GM18519 (cell line): ENCODE measurements at regions not wholly inside any gene's neighbourhood (a gene's known extent, or its start where the extent isn't known, plus 50 kb on each side); places are given as distances from the start of the nearest gene placed in this dataset.

Experiments
- ATAC-seq: cut with Tn5 transposase; IDR thresholded peaks from one replicate; pipeline ENCODE4 v1.9.1; 2021; ENCODE audit warnings: mild to moderate bottlenecking, moderate library complexity; ENCODE audit not compliant: unreplicated experiment, low FRiP score

DNA sequence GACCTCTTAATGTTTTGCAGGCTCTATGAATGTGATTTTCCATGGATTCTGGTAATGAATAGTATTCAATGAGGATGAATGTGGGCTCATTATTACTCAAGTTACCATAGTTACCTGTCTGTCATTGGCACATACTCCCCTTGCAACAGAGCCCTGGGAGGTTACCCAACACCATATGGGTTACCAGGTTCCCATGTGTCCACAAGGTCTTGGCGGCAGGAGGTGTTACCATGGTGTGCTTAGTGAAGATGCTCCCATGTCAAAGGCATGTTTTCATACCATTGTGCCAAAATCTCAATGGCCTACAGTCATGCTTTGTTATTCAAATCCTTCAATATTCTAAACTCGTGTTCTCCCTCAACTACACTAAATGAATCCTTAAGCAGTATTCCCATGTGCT lies 232.5 kb downstream of the HDGFL1 start:
- no peak for ATAC-seq

DNA sequence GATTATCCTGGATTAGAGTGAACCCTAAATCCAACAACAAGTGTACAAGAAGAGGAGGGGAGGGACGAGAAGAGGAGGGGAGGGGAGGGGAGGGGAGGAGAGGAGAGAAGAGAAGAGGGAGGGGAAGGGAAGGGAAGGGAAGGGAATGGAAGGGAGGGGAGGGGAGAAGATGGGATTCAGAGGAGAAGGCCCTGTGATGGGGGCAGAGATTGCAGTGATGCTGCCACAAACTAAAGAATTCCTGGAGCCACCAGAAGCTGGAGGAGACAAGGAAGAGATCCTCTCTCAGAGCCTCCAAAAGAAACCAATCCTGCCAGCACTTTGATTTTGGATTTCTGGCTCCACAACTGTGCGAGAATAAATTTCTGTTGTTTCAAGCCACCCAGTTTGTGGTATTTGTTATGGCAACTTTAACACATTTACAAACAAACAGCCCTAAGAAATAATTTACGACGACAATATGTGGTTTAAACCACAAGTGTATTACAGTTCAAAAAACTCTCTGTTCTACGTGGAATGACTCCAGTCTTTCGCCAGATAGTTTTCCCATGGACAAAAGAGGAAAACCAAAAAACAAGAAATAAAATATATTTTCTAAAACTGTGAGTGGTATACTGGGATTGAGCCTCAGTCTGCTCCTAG lies 235.4 kb downstream of the HDGFL1 start:
- ATAC-seq, result no peak

DNA sequence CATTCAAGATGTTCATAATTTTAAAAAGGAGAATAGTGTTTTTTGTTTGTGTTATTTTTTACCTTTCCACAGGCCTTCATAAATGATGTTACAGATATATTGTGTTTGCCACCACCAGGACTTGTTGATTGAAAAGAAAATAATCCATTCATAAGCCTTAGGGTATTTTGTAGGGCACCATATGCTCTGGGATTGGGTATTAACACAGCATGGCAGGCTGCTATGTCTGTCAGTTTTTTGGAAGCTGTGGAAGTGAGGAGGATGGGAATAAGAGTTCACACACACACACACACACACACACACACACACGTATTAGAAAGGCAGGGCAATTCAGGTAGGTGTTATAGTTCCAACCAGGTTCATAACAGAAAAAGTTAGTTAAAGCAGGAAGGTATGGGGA lies 237.9 kb downstream of the HDGFL1 start:
- ATAC-seq, result no peak

DNA sequence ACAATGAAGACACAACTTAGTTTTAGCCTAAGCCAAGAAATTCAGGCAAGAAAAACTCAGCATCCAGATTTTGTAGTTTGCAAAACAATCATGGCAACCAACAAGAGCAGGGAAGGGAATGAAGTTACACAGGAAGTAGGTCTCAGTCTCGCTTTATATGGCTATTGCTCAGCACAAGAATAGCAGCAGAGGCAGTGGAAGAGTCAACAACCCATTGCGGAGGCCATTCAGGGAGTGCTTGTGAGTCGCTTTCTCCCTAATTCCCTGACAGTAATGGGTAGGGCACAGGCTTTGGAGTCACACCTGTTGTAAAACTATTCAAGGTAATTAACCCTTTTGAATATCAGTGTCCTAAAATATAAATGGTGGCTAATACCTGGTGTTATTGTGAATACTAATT lies 238.5 kb downstream of the HDGFL1 start:
- no peak for ATAC-seq

DNA sequence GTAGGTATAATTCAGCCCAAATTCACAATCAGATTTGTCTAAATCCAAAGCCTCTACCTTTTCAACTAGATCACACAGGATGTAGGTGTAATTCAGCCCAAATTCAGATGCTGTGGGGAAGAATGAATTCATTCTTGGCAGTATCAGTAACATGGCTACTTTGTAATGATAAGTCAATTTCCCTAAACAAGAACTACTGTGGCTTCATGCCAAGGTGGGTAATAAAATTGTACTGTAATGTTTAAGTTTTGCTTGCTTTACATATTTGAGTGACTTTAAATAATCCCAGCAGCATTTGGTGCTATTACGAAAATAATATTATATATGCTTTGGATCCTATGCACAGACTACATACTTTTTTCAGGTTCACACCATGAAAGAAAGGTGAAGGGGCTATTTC lies 239.1 kb downstream of the HDGFL1 start:
- no peak for ATAC-seq

DNA sequence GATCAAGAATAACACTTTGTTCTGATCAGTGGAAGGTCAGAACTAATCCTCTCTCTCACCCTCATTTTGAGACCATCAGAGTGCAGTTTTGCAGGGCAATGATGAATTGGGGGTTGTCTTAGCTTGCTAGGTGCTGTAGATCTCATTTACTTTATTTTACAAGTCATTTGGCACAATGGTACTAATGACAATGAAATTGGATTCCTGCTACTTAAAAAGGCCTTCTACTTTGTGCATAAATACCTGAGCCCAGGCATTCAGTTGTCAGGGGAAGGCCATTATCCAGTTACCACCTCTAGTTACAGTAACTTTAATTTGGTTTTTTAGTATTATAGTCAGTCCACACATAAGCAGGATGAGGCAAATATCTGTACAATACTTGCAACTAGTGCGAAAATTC lies 240.0 kb downstream of the HDGFL1 start:
- no peak for ATAC-seq

DNA sequence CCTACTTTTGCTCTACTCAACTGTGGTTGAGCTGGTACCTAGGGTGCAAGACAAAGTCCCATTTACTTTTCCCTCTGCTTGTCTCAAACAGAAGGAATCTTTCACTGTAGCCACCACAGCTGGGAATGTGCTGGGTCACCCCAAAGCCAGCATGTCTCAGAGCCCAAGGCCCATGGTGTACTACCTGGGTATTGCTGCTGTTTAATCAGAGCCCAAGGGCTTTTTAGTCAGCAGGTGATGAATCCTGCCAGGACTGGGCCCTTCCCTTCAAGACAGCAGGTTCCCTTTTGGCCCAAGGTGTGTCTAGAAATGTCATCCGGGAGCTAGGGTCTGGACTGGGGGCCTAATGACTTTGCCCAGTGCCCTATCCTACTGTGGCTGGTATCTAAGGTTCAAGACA lies 249.8 kb downstream of the HDGFL1 start:
- ATAC-seq, result no peak

DNA sequence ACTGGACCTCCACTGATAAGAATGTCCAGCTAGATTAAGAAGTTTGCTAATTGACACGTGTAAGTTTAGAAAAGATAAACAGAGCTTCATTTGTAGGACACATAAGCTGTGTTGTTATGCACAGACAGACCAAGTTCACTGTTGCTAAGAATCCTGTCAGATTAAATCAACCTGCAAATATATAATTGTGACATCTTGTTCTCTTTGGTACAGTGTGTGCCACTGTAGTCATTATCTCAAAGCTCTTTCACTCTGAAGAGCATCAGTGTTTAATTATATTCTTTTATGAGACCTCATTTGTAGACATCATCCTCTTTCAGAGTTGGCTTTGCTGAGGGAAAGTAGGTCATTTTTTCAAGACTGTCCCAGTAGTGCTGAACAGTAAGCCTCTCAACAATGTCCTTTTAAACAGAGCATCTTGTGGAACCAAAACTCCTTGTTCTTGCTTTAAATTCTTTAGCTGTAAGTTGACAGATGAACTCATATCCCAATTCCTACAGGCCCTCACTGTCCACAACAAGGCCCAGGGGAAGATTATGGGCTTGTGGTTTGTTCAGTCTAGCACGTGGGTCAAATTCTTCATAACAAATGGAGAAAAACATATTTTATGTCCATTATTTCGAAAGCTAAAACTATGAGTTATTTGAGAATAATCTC lies 252.4 kb downstream of the HDGFL1 start:
- ATAC-seq, result no peak

DNA sequence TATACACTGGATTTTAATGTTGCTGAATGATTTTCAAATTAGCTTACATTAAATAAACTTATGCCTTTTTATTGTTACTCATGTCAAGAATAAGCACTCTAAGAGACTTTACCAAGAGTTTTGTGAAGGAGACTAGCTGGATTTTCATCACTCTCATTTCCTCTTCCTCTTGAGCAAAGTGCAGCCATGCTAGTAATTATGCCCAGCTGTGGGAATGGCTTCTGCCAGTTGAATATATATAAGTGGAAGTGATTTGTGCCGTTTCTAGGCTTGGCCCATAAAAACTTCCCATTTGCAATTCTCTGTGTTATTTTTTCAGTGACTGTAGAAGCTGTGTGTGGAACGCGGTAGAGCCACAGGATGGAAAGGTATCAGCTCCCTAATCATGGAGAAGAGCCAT lies 255.8 kb downstream of the HDGFL1 start:
- no peak for ATAC-seq

DNA sequence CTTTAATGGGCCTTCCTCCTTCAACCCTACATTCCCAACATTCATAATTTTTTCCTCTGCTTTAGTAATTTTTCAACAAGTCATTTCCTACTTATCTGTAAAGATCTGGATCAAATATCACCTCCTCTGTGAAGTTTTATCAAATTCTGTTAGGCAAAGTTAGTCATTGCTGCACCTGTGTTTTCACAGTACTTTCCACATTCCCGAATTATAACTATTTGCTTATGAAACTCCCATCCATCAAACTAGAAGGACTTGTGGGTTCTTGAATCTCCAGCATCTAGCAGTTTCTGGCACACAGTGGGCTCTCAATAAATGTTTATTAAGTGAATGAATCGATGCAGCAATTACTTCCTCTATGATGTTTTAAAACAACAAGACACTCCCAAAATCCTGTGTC lies 257.6 kb downstream of the HDGFL1 start:
- no peak for ATAC-seq

DNA sequence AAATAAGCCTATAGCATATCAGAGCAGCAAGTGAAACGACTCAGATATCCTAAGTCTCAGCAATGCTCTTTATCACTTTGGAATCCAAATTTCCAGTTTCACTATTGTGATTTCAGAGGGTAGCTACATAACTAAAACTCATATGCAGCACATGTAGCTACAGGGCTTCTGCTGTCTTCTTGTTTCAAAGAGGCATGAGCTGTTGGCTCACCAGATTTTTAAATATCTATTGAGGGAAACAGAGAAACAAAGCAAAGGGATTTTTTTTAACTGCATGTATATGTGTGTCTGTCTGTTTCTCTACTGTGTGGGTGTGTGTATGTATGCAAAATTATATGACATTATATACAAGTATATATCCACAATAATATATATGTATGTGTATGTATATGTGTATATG lies 258.4 kb downstream of the HDGFL1 start:
- no peak for ATAC-seq

DNA sequence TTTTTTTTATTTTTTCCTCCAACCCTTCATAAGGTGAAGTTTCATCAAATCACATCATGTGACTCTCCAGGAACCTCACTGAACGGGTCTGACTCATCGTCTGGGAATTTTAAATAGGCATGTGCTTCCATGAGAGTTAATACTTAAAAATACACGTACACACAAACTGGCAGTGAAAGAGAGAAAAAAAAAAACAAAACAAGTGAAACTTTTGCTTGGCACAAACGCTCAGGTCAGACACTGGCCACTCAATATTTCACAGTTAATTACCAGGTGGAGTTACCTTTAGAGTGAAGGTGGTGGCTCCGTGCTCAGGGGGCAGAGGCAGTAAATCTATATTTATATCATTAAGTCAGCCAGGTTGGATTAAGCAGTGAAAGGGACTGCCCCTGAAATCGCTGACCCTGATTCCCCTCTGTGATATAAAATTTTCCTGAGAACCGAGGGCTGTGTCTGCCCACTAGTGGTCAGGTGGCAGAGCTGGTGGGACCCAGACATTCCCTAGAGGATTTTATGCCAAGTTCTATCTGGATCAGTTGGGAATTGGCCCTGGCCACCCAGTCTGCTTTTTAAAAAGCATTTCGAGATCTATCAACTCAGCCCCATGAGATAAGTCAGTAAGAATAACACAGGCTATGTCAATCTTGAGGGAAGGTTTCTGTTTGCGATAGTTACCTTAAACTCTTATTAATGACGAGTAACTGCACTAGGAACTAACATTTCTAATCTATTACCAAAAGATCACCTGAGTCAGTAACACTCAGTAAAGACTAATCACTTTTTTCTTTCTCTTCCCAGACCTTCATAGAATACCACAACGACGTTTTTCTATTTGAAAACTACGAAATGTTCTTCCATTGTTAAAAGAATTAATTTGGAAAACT lies 259.1 kb downstream of the HDGFL1 start:
- ATAC-seq, result no peak

DNA sequence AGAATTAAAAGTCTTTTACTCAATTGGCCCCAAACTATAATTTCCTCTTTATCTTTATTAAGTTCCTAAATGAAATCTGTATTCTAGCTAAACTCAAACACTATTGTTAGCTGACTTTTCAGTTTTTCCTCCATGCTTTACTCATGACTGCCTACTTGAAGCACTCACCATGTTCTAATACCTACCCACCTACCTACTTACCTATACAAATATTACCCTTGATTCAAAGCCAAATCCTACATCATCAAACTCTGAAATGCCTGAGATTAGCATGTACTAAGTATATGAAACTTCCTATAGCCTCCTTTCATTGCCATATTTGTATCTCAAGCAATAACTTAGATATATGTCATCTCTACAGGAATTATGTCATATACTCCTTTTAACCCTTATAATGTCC lies 259.7 kb downstream of the HDGFL1 start:
- ATAC-seq, result no peak

DNA sequence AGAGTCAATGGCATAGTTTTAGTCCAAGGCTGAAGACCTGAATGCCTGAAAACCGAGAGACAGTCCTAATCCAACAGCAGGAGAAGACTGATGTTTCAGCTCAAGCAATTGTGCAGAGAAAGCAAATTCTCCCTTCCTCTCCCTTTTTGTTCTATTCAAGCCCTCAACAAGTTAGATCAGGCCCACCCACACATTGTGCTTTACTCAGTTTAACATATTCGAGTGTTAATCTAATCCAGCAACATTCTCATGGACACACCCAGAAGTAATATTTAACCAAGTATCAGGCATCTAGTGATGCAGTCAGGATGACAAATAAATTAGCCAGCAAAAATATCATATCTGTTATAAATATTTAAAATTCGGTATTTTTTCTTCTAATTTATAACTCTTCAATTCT lies 261.1 kb downstream of the HDGFL1 start:
- ATAC-seq, result no peak

DNA sequence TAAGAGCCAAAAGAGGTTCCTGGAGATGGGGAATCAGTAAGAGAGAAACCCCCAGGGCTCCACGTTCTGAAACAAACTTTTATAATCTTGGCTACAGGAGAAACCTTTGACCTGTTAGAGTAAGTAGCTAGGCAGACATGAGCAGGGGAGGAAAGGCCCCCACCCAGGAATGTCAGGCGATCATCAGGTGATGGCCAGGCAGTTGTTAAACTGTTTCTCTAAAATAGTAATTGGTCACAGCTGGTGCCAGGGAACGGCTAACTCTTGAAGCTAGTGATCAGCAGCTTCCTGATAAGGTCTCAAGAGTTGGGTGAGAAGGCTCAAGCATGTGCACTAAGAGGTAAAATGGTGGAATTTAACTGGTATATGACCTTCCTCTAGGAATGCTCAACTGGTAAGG lies 263.8 kb downstream of the HDGFL1 start:
- no peak for ATAC-seq

DNA sequence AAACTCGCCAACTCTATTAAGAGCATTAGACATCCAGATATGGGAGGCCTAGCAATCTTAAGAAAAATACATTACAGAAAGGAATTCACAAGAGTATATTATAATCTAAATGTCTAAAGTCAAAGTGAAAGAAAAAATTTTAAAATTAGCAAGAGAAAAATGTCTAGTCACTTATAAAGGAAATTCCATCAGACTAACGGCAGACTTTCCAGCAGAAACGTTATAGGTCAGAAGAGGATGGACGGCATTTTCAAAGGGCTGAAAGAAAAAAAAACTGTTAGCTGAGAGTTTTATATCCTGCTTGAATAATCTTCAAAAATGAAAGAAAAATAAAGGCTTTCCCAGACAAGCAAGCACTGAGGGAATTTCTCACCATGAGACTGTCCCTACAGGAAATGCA lies 269.0 kb downstream of the HDGFL1 start:
- no peak for ATAC-seq

DNA sequence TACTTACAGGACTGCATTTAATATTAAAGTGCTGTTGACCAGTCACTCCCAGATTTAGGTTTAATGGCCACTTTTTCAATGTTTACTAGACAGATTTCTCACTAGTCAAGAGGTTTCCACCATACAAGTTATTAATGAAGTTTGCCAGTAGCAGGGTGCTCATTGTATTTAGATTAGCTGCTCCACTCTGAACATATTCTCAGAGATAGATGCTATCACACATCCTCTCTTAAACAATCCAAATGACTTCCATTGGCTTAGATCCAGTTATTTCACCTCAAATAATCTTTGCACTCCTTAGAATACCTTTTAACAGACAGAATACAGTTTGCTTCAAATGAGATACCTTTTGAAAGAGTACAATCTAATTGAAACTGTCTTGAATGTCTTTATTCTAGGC lies 276.1 kb downstream of the HDGFL1 start:
- no peak for ATAC-seq

DNA sequence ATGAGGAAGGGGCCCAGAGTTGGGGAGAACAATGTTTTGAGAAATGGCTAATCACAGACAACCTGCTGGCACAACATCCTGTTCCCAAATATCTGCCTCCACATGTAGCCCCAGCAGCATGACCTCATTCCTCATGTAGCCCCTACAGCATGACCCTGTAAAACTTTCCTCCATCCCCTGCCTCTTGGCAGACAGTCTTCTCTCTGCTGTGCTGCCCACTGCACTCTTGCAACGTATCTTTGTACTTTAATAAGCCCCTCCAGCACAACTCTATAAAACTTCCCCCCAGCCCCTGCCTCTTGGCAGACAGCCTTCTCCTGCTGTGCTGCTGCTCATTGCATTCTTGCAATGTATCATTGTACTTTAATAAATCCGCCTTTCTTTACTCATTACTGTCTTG lies 278.8 kb downstream of the HDGFL1 start:
- ATAC-seq, result no peak

DNA sequence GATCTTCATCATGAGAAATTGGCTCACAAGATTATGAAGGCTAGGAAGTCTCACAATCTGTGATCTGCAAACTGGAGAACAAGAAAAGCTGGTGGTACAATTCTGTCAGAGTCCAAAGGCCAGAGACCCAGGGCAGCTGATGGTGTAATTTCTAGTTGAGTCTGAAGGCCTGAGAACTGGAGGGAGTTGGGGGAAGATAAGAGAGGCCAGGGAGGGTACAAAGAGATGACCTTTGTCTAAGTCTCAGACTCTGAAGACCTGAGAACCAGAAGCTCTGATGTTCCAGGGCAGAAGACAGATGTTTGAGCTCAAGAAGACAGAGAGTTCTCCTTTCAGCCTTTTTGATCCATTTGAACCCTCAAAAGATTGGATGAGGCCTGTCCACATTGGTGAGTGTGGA lies 280.6 kb downstream of the HDGFL1 start:
- ATAC-seq, result no peak

DNA sequence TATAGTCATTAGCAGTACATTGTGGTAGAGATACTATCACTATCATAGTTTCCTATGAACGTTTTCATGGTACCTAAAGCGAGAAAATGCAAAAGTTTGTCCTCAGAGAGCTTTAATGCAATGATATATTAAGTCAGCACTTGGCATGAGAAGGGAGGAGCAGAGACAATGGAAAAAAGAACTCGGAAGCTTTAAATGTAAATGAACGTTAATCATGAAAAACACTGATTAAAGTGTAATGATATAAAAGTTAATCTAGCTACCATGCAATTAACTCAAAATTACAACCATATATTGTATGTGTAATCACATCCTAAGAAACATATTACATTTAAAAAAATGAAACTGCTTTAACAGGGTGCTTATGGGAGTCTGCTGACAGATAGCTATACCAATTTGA lies 282.7 kb downstream of the HDGFL1 start:
- no peak for ATAC-seq

DNA sequence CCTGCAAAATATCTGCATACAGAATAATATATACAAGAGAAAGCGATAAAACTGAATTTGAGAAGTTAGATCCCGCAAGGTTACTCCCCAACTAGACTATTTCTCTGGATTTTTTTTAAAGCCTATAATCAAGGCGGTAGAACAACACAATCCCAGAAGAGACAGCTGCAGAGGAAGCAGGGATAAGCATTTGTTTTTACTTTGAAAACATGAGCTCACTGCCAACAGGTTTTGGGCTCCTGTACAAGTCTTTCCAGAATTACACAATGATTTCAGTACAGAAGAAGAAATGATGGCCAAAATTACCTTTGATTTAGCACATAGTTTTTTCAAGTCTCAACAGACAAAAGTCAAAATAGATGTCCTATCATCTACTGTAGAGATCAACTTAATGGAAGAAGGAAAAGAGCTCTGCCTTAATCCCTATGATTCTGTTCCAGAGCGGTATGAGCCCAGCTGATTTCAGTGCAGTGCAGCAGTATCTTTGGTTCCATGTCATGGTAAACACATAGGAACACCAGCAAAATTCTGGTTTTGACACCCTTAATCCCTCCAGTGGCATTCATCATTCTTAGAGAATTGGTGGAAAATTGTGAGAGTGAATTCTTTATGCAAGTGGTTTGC lies 304.3 kb downstream of the HDGFL1 start:
- ATAC-seq, result no peak
